ENCODE measurements at regions not wholly inside any gene's neighbourhood (a gene's known extent, or its start where the extent isn't known, plus 50 kb on each side); places are given as distances from the start of the nearest gene placed in this dataset.

DNA sequence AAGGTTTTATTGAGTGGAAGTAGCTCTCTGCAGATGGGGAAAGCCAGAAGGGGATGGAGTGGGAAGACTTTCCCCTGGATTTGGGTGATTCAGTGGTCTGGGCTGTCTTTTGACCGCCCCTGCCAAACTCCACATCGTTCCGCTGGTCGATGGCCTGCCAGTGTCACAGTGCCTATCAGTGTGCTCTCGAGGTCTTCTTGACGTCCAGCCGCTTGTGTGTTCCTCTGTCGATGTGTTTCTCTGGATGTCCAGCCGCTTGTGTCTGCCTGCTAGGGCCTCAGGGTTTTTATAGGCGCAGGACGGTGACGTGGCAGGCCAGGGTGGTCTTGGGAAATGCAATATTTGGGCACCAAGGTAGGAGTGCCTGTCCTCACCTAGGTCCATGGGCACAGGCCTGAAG, 1371.4 kb upstream of the PIK3C3 start:
- no peak for DNase-seq

DNA sequence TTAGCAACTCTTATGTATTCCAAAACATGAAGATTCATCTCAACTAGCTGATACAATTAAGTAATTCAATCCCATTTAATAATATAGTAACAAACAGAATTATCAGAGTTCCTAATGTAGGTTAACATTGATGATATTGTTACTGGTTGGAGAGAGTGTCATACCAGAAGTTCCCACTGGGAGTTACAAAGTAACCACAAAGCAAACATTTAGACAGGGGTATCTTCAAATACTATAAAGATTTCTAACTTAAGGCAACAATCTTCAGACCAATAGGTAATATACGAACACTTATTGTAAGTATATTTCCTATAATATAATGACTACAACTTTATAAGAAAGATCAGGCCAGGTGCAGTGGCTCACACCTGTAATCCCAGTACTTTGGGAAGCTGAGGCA, 1372.9 kb upstream of the PIK3C3 start:
- no peak for DNase-seq

DNA sequence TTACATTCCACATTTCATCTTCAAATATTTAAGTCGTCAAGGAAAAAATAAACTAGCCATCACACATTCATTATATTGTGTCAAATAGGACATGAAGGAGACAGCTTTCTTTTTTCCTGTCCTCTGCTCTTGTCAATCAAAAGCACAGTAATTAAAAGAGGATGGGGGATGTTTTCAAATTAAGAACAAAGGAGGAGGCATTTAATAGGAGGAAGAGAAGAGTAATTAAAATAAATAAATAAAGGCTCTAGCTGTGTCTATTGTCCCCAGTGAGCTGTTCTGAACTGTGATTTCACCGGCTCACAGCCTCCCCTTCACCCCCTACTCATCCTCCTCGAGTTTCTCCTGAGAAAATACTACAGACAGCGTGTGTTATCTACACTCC, 1377.1 kb upstream of the PIK3C3 start:
- DNase-seq: no peak

DNA sequence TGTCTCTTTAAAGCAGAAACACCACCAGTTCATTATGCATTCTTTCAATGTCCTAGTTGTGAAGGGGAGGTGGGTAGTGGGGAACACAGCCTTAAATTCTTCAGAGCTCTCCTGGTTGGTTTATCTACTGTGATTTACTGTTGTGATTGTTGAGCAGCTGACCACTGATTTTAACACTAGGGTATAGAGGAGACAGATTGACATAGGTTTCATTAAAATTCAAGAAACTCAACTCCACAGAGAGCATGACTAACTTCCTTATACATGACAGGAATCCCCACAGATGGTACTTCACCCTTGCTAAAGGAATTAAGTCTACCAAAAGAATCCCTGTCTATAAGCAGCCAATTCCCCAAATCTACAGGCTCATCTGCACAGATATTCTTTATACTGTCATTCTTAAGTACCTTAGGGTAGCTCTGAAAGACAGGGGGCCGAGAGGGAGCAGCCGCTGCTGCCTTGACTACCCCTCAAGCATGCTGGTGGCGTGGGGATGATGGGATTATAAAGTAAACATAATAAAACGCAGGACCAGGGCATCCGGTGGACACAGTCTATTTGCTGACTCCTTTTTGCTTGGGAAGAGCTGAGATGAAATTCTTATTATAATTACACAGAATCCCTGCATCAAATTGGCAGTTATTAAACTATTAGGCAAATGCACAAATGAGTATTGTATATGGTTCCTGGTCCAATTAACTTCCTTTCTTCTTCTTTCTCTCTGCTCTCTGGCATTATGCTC, 1377.6 kb upstream of the PIK3C3 start:
- DNase-seq: no peak

DNA sequence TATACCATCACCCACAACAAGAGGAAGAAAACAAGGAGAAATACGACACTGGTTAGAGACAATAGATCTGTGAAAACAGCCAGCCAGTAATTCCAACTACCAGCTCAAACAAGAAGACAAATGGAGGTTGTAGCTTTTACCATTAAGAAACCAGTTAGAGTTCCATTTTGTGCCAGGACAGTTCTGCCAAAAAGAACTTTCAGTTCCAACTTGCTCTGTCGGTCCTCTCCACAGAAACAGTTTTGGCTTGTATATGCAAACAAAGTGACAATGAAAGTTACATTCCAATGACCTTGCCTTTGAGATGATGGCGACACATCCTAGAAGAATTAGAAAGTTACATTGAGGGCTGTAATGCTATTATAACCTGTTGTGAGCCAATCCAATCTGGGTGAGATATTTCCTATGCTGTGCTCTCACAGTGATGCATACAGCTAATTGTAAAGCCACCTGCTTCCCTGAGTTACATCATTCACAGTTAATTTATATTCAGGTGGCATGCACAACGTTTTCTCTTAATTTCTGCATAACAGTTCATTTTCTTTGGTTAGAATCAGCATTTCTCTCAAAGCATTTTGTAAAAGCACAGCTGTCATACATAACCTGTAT, 1378.4 kb upstream of the PIK3C3 start:
- DNase-seq: no peak

DNA sequence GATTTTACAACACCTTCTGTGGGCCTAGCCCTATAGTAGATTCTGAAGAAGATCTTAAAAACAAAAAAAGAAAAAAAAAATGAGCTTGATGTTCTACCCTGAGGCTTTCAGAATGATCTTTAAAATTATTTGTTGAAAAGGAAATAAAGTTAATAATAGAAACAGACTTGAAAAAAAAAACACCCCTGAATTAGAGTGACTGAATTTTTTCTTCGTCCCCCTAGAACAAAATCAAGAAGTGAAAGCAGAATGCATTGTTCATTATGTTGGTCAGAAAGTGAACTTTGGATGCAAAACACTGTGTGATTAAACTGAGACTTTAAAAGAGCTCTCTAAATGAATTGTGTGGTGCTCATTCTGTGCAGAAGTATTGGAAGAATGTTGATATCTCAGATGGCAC, 1384.4 kb upstream of the PIK3C3 start:
- DNase-seq: no peak

DNA sequence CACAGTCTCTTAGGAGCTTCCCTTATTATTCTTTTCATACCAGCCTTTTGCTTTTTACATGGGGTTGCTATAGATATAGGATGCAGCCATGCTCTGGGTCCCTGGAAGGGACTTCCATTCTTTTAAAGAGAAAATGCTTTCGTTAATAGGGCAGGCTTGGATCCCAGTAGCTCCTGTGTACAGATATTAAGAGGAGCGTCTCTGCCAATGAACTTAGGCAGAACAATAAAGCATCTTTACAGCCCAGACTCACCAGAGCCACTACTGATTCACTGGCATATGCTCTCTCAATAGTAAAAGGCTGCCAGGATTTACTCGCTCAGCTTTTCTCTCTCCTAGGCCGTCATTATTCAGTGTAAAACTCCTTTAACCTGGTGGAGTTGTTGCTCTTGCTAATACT, 1385.4 kb upstream of the PIK3C3 start:
- no peak for DNase-seq

DNA sequence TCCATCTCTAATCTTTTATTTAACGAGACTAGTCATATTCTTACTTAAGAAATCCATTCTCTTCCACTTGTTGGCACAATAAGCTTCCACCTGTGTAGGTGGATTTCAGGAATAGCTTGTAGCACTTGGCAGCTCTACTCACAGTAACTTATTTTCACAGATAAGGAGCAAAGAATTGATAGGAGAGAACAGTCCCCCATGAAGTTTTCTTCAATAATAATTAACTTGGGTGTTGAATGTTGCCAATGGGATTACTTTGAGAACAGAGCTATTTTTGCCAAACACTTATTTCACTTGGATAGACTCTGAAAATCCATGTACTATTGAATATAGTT, 1388.6 kb upstream of the PIK3C3 start:
- DNase-seq: no peak

DNA sequence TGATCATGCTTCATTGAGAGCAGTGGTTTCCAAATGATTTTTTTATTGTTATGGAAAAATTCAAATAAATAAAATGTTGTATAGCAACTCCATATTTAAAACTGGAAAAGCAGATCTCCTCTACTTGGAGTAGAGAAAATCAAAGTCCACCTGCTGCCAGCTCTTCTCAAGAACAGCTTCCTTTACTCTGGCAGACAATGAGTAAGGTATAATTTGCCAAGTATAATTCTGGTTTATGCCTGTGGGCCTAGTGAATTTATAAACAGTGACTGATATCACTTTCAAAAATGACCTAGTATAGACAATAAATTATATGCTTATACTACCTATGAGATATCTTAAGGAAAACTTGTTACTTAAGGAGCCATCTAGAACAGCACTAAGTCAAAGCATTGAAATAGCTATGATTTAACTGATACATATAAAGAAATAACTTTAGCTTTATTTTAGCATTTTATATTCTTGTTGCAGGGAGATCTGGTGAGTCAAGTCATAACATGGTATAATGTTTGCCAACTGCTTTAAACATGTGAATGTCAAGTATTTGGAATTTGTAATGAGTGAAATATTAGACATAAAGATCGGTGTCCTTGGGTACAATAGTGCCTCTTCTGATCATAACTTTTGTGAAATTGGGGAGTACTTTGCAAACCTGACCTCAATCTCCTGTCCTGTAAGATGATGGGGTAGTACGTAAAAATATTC, 1389.1 kb upstream of the PIK3C3 start:
- DNase-seq: no peak

DNA sequence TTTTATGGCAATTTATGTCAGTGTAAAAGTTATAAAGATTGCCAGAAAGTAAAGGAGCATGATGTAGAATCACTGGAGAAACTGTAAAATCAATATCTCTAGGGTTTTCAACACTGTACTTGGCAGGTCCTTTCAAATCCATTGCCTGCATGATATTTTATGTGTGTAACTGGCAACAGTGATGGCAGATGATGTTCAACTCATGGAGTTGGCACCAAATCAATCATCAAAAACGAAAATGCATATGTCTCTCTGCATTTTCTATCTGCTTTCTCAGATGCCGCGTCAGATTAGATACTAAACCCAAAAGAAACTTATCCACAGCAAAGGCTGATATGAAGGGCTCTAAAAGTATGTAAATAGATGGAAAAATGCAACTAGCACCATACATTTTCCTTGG, 1395.5 kb upstream of the PIK3C3 start:
- DNase-seq: no peak

DNA sequence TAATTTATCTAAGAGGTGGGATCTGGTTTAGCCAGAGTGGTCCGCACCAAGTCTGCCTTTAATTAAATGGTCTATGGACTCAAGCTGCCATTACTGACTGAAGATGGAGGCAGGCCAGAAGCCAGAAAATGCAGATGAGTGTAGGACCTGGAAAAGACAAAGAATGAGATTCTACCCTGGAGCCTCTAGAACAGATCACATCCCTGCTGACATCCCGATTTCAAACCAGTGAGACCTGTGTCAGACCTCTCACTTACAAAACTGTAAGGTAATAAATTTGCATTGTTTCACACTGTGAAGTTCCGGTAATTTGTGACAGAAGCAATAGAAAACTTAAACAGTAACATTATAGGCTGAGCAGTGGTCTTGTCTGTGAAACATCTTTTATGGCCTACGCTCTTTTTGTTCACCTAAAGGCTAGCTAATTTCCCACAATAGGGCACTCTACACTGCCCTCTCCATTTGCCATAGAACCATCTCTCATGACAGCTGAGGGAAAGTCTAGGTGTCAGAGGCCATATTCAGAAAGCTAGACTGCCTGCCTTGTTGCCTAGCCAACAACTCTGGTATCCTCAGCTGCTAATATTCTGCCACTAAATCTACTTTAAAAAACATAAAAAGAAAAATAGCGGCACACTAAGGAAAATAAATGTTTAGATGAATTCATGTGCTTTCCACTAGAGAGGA, 1396.2 kb upstream of the PIK3C3 start:
- no peak for DNase-seq

DNA sequence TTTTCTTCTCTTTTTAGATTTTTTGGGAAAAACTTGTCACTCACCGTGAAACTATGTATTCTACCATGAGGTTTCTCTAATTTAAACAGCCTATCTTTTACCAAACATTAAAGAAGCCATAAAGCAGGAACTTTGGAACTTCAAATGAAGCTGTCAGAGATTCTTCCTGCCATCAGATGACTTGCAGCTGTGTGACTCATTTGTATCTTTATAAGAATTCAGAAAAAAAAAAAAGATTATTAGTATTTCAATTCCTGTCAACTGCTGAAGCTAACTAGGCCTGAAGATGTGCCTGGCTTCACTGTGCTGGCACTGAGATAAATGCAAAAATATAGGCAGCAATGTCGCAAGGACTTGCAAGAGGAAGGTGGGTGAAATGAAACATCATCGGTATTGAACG, 1399.1 kb upstream of the PIK3C3 start:
- DNase-seq: no peak

DNA sequence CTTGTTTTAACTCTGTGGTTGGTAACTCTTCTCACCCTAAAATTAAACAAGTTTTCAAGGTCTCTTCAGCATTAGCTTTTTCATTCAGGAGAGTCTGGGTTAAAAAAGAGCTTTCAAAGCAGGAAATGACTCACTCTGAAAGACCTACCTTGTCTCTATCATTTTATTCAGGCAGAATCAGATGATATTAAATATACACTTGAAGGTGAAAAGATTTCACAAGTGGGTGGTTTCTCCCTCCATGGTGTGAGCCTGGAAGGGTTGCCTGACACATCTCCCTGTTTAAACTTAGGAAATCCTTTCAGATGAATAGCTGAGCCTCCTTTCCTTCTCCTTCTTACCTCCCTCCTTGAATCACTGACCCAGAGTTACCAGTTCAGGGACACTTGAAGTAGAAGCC, 1402.0 kb upstream of the PIK3C3 start:
- DNase-seq: no peak

DNA sequence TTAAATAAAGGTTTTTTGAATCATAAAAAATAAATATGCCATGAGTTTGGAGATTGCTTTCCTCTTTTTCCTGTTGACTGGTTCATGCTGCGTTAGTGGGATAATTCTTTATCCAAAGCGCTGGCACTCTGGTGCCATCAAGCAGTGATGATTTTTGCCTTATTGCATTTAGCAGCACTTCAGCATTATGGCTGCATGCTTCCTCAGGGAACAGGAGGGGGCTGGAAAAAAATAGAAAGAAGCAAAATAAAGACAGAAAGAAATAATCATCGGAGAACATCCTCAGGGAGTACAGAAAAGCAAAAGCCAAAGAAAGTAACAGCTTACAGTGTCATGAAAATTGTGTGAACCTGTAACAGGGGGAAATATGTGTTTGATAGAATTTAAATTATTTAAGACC, 1408.2 kb upstream of the PIK3C3 start:
- DNase-seq: no peak

DNA sequence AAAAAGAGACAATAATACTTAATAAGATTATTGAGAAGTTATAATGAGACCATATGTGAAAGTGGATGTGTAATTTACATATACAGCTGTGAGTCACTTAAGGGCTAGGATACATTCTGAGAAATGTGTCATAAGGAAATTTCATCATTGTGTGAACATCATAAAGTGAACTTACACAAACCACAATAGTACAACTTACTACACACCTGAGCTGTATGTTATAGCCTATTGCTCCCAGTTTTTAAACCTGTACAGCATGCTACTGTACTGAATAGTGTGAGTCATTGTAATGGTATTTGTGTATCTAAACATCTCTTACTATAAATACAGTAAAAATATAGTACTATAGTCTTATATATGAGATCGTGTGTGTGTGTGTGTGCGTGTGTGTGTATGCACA, 1420.3 kb upstream of the PIK3C3 start:
- no peak for DNase-seq

DNA sequence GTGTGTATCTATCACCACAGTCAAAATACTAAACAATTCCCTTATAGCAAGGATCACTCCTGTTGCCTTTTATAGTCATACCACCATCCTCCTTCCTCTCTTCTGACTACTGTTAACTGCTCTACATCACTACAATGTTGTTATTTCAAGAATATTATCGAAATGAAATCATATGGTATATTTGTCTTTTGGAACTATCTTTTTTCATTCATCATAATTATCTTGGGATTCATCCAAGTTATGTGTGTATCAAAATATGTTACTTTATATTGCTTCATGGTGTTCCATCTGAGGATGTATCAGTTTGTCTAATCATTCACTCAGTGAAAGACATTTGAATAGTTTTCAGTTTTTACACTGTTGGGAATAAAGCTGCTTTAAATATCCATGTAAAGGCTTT, 1423.0 kb upstream of the PIK3C3 start:
- no peak for DNase-seq

DNA sequence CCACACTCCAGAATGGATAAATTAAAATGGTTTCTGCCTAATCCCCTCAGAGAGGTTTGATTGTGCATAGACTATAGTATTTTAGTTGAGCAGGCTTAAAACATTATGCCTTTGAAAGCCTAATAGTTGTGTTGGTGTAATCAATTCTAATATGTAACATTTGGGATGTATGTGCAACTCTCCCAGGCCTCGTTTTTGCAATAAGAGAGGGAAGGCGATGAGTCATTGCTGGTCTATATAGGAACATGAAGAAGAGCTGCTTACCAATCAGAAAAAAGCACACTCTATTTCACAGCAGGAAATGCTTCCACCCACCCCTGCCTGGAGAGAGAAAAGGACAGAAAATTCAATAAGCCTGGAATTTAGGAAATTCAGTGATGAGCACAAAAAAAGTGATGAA, 1424.0 kb upstream of the PIK3C3 start:
- no peak for DNase-seq

DNA sequence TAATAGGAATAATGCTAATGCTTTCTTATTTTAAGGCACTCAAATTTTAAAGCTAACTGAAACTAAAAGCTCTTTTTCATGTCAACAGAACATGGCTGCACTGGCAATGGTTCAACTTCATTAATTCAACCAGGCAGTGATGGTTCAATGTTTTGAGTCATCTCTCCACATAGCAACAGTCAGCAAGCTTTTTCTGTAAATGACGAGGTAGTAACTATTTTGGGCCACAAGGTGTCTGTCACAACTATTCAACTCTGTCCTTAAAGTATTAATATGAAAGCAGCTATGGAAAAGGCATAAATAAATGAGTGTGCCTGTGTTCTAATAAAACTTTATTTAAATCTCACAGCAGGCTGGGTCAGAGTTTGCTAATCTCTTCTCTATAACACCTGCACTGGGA, 1425.6 kb upstream of the PIK3C3 start:
- DNase-seq: no peak

DNA sequence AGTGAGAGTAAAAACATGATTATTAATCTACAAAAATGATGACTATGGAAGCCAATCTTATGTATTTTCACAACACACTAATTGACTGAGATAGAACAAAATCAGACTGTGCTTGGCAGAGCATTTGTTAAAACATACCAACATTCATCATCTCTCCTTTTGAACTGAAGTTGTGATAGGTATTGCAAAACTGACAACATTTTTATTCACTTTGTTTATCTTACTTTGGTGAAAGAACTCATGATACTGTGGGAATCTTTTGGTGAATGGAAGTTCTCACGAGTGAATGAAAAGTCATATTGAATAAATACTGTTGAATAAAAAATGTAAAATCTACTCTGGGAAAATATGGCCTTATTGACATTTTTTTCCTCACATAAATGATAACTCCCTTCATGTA, 1430.2 kb upstream of the PIK3C3 start:
- DNase-seq: no peak

DNA sequence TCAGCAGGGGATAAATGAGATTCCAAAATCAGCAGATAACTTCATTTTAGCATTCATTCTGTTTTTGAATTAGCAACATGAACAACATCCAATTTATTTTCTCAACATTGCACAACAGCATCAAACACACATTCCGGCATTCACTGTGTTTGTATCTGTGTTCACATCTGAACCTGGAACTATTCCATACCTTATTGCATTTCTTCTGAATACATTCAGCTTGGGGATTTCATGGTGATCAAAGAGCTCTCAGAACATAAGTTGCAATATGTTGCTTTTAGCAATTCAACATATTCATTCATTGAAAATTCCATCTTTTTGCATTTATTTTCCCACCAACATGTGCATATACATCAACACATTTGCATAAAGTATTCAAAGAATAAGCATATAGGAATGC, 1431.7 kb upstream of the PIK3C3 start:
- DNase-seq: no peak

DNA sequence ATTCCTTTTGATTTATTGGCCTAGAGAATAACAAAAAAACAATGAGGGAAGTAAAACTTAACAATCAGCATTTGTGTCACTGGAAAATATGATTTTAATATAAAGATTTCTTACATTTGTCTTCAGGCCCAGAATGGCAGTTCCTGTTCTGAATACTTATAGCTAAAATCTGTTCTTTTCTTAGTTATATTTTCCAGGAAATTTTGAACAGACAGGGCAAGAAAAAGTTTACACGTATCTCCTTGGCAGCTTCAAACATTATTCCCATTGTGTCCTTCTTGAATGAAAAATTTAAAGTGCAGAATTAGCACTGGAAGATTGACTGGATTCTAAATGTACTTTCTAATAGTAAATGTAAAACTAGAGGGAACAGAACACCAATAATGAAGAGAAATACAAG, 1454.0 kb upstream of the PIK3C3 start:
- DNase-seq: no peak

DNA sequence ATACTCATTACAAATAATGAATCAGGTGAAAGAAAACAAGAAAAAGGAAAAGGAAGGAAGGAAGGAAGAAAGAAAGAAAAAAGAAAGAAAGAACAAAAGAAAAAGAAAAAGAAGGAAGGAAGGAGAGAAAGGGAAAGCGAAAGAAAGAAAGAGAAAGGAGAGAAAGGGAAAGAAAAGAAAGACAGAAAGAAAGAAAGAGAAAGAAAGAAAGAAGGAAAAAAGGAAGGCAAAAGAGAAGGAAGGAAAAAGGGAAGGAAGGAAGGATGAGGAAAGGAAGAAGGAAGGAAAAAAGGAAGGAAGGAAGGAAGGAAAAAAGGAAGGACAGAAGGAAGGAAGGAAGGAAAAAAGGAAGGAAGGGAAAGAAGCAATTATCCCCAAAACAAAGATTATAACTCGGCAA, 1460.4 kb upstream of the PIK3C3 start:
- DNase-seq: no peak

DNA sequence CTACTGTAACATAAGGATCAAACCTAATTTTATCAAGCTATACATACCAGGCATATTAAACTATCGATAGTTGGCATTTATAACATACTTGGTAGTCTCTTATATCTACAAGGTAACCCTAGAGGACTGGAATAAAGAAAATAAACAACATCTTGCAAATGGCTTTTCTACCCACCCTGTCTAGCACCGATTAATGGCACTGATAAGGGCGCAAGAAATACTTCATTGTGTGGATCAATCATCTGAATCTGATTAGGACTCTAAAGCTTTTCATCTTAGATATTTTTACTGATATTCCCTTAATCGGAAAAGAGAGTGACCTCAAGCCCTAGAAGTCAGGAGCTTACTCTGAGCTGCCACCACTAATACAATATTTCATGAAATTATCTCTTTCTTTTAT, 1461.7 kb upstream of the PIK3C3 start:
- DNase-seq: no peak

DNA sequence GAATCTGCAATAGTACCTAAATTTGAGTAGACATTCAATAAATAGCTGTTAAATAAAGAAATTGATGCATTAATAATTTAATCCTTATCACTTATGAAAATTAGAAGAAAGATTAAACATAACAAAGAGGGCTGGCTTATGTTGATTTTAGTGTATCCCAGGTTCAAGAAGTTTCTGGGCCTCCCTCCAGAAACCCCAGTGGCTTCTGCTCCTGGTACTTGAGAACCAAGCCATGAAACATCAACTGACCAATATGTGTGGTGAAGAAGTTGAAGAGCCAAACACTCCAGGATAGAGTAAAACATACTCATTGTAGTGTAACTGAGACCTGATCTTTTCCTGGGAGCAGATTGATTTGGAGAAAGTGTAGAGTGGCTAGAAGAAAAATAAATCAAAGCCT, 1465.7 kb upstream of the PIK3C3 start:
- DNase-seq: no peak
